GM13976 (cell line): ENCODE measurements at regions not wholly inside any gene's neighbourhood (a gene's known extent, or its start where the extent isn't known, plus 50 kb on each side); places are given as distances from the start of the nearest gene placed in this dataset.

Source experiments
- DNase-seq: peaks from one replicate; pipeline ENCODE4 v3.0.0; 2012; ENCODE audit warnings: low spot score
- CTCF ChIP-seq: IDR thresholded peaks from 2 replicates; pipeline ENCODE4 v1.5.1; 2012; ENCODE audit warnings: borderline replicate concordance, mild to moderate bottlenecking; ENCODE audit not compliant: insufficient read depth; ENCODE audit errors: extremely low read depth, missing control alignments, control extremely low read depth
- in situ Hi-C: fragments of 300-500 bp; cut with MboI; formaldehyde crosslinking; loops from one replicate; pipeline ENCODE4 v1.12.0; 2022; ENCODE audit warnings: low sequenced_read_pairs, mixed read lengths, inconsistent platforms; ENCODE audit not compliant: unreplicated experiment

GRCh38 chr1:57858740-57859139 is 434.9 kb upstream of the DAB1 start:
- no peak for TF ChIP-seq CTCF
- no peak for DNase-seq
- in situ Hi-C loops = no loop called here

GRCh38 chr1:57857809-57858208 is 433.9 kb upstream of the DAB1 start:
- DNase-seq = no peak
- in situ Hi-C loops = no loop called here
- TF ChIP-seq CTCF = no peak

- in situ Hi-C loops = no loop called here
- DNase-seq = no peak
- no peak for TF ChIP-seq CTCF
Measured at GRCh38 chr1:57854436-57854835, 430.6 kb upstream of the DAB1 start.

GRCh38 chr1:57850176-57850940 is 426.5 kb upstream of the DAB1 start:
- DNase-seq = no peak
- TF ChIP-seq CTCF = no peak
- in situ Hi-C loops = no loop called here

GRCh38 chr1:57848406-57848805 is 424.5 kb upstream of the DAB1 start:
- DNase-seq = no peak
- TF ChIP-seq CTCF = no peak
- in situ Hi-C loops = no loop called here

GRCh38 chr1:57845041-57845440 is 421.2 kb upstream of the DAB1 start:
- no peak for TF ChIP-seq CTCF
- no peak for DNase-seq
- in situ Hi-C loops = no loop called here
